Parathyroid adenoma (tissue), 2 donors: ENCODE measurements at regions not wholly inside any gene's neighbourhood (a gene's known extent, or its start where the extent isn't known, plus 50 kb on each side); places are given as distances from the start of the nearest gene placed in this dataset.

Experiments used
- H2AFZ ChIP-seq: fragments of 300-600 bp; sonication (generic); one replicate; pipeline ENCODE4 v1.7.0; 2017; ENCODE audit warnings: antibody characterized with exemption, mild to moderate bottlenecking
- H3K27ac ChIP-seq: fragments of 300-600 bp; sonication (generic); one replicate; pipeline ENCODE4 v1.7.0; 2017
- H3K27me3 ChIP-seq: fragments of 300-600 bp; sonication (generic); one replicate; pipeline ENCODE4 v1.7.0; 2017; ENCODE audit warnings: low read length; ENCODE audit not compliant: control insufficient read depth, insufficient read depth
- H3K36me3 ChIP-seq: fragments of 300-600 bp; sonication (generic); one replicate; pipeline ENCODE4 v1.7.0; 2017; ENCODE audit warnings: low read length; ENCODE audit not compliant: control insufficient read depth, insufficient read depth
- H3K4me1 ChIP-seq: fragments of 300-600 bp; sonication (generic); one replicate; pipeline ENCODE4 v1.7.0; 2017; ENCODE audit warnings: control low read depth
- H3K4me2 ChIP-seq: fragments of 300-600 bp; sonication (generic); one replicate; pipeline ENCODE4 v1.7.0; 2017; ENCODE audit warnings: low read length
- H3K4me3 ChIP-seq: fragments of 300-600 bp; sonication (generic); one replicate; pipeline ENCODE4 v1.7.0; 2017; ENCODE audit warnings: low read depth, low read length
- H3K79me2 ChIP-seq: fragments of 300-600 bp; sonication (generic); one replicate; pipeline ENCODE4 v1.7.0; 2017; ENCODE audit warnings: control low read depth
- H3K9ac ChIP-seq: fragments of 300-600 bp; sonication (generic); one replicate; pipeline ENCODE4 v1.7.0; 2017; ENCODE audit warnings: mild to moderate bottlenecking
- H3K9me3 ChIP-seq: fragments of 300-600 bp; sonication (generic); one replicate; pipeline ENCODE4 v1.7.0; 2017; ENCODE audit warnings: low read length; ENCODE audit not compliant: control insufficient read depth
- TF ChIP-seq, protein P1 (sequence below): fragments of 300-600 bp; sonication (generic); IDR thresholded peaks from one replicate; pipeline ENCODE4 v1.7.0; 2017; ENCODE audit warnings: antibody characterized with exemption, mild to moderate bottlenecking
- donor health status: primary hyperparathyroidism.

DNA sequence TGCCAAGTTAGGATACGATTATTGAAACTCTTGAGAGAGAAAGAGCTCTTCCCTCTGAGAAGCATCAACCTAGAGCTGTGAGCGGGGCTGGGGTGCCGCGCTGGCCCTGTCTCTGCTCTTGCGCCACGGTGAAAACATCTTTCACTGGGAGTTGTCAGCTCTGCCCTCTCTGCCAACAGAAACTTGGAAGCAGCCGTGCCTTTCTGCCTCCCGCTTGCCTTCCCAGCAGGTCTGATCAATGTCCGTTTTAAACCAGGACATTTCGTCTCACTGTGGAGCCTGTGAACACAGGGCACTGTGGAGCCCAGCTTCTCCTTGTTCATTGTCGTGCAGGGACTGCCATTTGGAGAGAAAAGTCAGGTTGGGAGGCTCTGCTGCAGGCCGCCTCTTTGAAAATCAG lies 249.2 kb upstream of the PMEPA1 start:
- Histone ChIP-seq H3K4me1 (no peaks in the 10 kb centered on the region), H3K27ac (no peak overlapping the region)
- TF ChIP-seq, protein P1, sequence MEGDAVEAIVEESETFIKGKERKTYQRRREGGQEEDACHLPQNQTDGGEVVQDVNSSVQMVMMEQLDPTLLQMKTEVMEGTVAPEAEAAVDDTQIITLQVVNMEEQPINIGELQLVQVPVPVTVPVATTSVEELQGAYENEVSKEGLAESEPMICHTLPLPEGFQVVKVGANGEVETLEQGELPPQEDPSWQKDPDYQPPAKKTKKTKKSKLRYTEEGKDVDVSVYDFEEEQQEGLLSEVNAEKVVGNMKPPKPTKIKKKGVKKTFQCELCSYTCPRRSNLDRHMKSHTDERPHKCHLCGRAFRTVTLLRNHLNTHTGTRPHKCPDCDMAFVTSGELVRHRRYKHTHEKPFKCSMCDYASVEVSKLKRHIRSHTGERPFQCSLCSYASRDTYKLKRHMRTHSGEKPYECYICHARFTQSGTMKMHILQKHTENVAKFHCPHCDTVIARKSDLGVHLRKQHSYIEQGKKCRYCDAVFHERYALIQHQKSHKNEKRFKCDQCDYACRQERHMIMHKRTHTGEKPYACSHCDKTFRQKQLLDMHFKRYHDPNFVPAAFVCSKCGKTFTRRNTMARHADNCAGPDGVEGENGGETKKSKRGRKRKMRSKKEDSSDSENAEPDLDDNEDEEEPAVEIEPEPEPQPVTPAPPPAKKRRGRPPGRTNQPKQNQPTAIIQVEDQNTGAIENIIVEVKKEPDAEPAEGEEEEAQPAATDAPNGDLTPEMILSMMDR: no peak

DNA sequence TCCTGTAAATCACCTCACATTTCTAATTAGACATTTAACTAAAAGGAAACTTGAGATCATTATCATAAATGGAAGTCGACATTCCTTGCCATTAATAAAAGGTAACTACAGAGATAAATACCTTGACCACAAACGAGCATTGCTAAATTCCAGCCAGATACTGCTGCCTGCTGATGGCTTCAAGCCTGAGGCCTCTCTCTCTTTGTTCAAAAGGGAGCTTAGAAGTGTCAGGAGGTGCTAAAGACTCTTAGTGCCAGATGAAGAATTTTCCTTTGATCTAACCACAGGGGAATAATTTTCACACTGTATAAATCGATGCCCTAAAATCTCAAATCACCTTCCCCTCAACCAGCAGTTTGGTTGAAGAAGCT lies 248.2 kb upstream of the PMEPA1 start:
- H3K27me3 ChIP-seq: no peaks in the 10 kb centered on the region
- H3K36me3 ChIP-seq: no peaks in the 10 kb centered on the region
- TF ChIP-seq, protein P1: no peak
- H3K4me2 ChIP-seq: no peak overlapping the region
- no peak overlapping the region for H3K27ac ChIP-seq
- H3K9me3 ChIP-seq: no peaks in the 10 kb centered on the region
- H3K4me3 ChIP-seq: no peak overlapping the region
- H3K4me1 ChIP-seq: no peaks in the 10 kb centered on the region
- no peak overlapping the region for H2AFZ ChIP-seq
- H3K9ac ChIP-seq: no peak overlapping the region
- H3K79me2 ChIP-seq: no peaks in the 10 kb centered on the region

More for the DNA sequence above, 249.2 kb upstream of the PMEPA1 start:
- no peaks in the 10 kb centered on the region for H3K27me3 ChIP-seq
- H3K9ac ChIP-seq: no peak overlapping the region
- no peak overlapping the region for H3K4me3 ChIP-seq
- no peaks in the 10 kb centered on the region for H3K9me3 ChIP-seq
- H2AFZ ChIP-seq: no peak overlapping the region
- H3K79me2 ChIP-seq: no peaks in the 10 kb centered on the region
- no peaks in the 10 kb centered on the region for H3K36me3 ChIP-seq
- no peak overlapping the region for H3K4me2 ChIP-seq

DNA sequence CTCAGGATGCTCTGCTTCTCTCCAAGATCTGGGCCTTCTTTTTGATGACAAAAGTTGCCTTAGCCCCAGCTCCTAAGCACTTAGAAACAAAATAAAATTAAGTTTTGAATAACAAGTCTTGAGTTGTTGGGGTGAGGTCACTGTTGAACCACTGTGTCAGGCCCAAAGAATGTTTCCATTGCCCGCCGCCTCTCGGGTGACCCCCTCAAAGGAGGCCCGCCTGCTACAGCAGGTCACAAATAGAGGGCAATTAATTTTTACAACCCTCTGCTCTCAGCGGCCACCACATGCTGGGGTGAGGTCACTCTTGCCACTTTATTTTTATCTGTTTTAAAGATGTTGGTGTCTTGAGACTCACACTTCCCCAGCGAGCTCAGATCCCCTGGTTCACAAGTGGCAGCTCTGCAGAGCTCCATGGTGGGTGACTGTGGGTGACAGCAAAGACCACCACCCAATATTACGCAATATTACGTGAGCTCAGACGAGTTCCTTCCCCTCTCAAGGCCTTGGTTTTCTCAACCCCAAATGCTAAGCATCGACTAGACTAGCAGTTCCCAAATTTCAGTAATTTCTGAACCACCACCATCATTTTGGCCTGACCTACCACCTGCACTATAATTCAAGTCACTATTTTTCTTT lies 247.7 kb upstream of the PMEPA1 start:
- H3K4me1 ChIP-seq: no peaks in the 10 kb centered on the region
- TF ChIP-seq, protein P1: no peak
- H3K4me2 ChIP-seq: no peak overlapping the region
- H3K27me3 ChIP-seq: no peaks in the 10 kb centered on the region
- H3K27ac ChIP-seq: no peak overlapping the region
- H3K4me3 ChIP-seq: no peak overlapping the region
- no peak overlapping the region for H2AFZ ChIP-seq
- no peaks in the 10 kb centered on the region for H3K9me3 ChIP-seq
- H3K9ac ChIP-seq: no peak overlapping the region
- no peaks in the 10 kb centered on the region for H3K36me3 ChIP-seq
- H3K79me2 ChIP-seq: no peaks in the 10 kb centered on the region

DNA sequence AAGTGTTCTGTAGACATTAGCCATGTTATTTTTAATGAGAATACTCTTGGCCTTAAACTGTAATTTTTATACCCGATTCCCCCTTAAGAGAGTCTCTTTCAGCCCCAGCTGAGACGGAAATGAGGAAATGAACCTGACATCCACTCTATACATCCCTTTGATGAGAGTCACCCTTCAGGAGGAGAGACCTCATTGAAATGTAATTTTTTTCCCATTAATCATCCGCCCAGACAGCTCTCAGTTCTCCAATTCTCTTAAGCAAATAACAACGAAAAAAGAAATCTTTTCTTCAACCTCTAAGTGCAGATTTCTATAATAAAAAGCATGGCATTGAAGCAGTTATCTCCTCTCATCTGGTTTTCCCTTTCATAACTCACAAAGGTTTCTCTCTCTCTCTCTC lies 243.8 kb upstream of the PMEPA1 start:
- Histone ChIP-seq H3K4me2 (no peak overlapping the region), H3K9ac (no peak overlapping the region), H3K27me3 (no peaks in the 10 kb centered on the region), H3K4me1 (no peaks in the 10 kb centered on the region), H2AFZ (no peak overlapping the region), H3K36me3 (no peaks in the 10 kb centered on the region), H3K79me2 (no peaks in the 10 kb centered on the region), H3K4me3 (no peak overlapping the region), H3K9me3 (no peaks in the 10 kb centered on the region), H3K27ac (no peak overlapping the region)
- TF ChIP-seq, protein P1: no peak

DNA sequence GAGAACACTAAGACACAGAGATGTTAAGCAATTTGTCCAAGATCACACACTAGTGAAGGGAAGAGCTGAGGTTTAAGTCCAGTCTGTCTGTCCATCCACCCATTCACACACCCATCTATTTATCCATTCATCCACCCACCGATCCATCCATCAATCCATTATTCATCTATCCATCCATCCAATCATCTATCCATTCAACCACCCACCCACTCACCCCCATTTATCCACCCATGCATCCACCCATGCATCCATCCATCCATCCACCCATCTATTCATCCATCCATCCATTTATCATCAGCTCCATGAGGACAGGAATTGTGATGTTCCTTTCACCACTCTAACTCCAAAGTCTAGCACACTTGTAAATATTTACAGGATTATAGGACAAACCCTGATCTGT lies 242.3 kb upstream of the PMEPA1 start:
- Histone ChIP-seq H3K9ac (no peak overlapping the region), H3K27ac (no peak overlapping the region), H3K9me3 (no peaks in the 10 kb centered on the region), H3K36me3 (no peaks in the 10 kb centered on the region), H3K4me1 (no peaks in the 10 kb centered on the region), H3K27me3 (no peaks in the 10 kb centered on the region), H3K4me2 (no peak overlapping the region), H3K4me3 (no peak overlapping the region), H2AFZ (no peak overlapping the region), H3K79me2 (no peaks in the 10 kb centered on the region)
- TF ChIP-seq, protein P1: no peak
